GM21367 (cell line): ENCODE measurements at regions not wholly inside any gene's neighbourhood (a gene's known extent, or its start where the extent isn't known, plus 50 kb on each side); places are given as distances from the start of the nearest gene placed in this dataset.
A peak's percentile ranks its signal among the peaks of the same experiment; 100 is the strongest.
"Not testable (repeated sequence)": the region's sequence is repeated elsewhere in the genome, so short reads cannot be mapped to it uniquely, and the experiment has no call there.

ENCODE experiments used
- ATAC-seq: cut with Tn5 transposase; IDR thresholded peaks from one replicate; pipeline ENCODE4 v1.9.1; 2021; ENCODE audit not compliant: unreplicated experiment

- not testable (repeated sequence) for ATAC-seq
Measured at GRCh38 chr3:177871267-177871666, 665.0 kb upstream of the KCNMB2 start.

GRCh38 chr3:177878192-177878591, 658.0 kb upstream of the KCNMB2 start:
- no peak for ATAC-seq

GRCh38 chr3:177878957-177879356, 657.3 kb upstream of the KCNMB2 start:
- no peak for ATAC-seq

- no peak for ATAC-seq
Measured at GRCh38 chr3:177881351-177881750, 654.9 kb upstream of the KCNMB2 start.

GRCh38 chr3:177882124-177882648, 654.0 kb upstream of the KCNMB2 start:
- no peak for ATAC-seq

GRCh38 chr3:177883091-177883490, 653.1 kb upstream of the KCNMB2 start:
- no peak for ATAC-seq

GRCh38 chr3:177883957-177884356, 652.3 kb upstream of the KCNMB2 start:
- ATAC-seq = no peak

GRCh38 chr3:177885063-177885462, 651.2 kb upstream of the KCNMB2 start:
- no peak for ATAC-seq

GRCh38 chr3:177886501-177886900, 649.7 kb upstream of the KCNMB2 start:
- no peak for ATAC-seq

- ATAC-seq = peak; percentile 62
Measured at GRCh38 chr3:177887475-177887874, 648.8 kb upstream of the KCNMB2 start.

- ATAC-seq = no peak
Measured at GRCh38 chr3:177889161-177889560, 647.1 kb upstream of the KCNMB2 start.

- ATAC-seq = no peak
Measured at GRCh38 chr3:177889652-177890358, 646.4 kb upstream of the KCNMB2 start.

GRCh38 chr3:177890359-177890683, 645.9 kb upstream of the KCNMB2 start:
- no peak for ATAC-seq

GRCh38 chr3:177891569-177891968, 644.7 kb upstream of the KCNMB2 start:
- not testable (repeated sequence) for ATAC-seq

GRCh38 chr3:177893331-177893730, 642.9 kb upstream of the KCNMB2 start:
- no peak for ATAC-seq

GRCh38 chr3:177894081-177894728, 642.0 kb upstream of the KCNMB2 start:
- no peak for ATAC-seq

- no peak for ATAC-seq
Measured at GRCh38 chr3:177898185-177898584, 638.1 kb upstream of the KCNMB2 start.

GRCh38 chr3:177899275-177900067, 636.8 kb upstream of the KCNMB2 start:
- ATAC-seq = no peak

GRCh38 chr3:177902876-177903275, 633.4 kb upstream of the KCNMB2 start:
- no peak for ATAC-seq

- ATAC-seq = no peak
Measured at GRCh38 chr3:177904621-177905020, 631.6 kb upstream of the KCNMB2 start.

GRCh38 chr3:177905173-177906125, 630.8 kb upstream of the KCNMB2 start:
- no peak for ATAC-seq
